Sciatic nerve (tissue), 2 donors: ENCODE measurements at regions not wholly inside any gene's neighbourhood (a gene's known extent, or its start where the extent isn't known, plus 50 kb on each side); places are given as distances from the start of the nearest gene placed in this dataset.
A peak's percentile ranks its signal among the peaks of the same experiment; 100 is the strongest.
"Not testable (repeated sequence)": the region's sequence is repeated elsewhere in the genome, so short reads cannot be mapped to it uniquely, and the experiment has no call there.

Experiments used
- ATAC-seq: fragments of 200-7000 bp; cut with Tn5 transposase; one replicate; pipeline ENCODE4 v1.9.1; 2020; ENCODE audit warnings: mild to moderate bottlenecking, moderate library complexity
- DNase-seq: peaks from one replicate; pipeline ENCODE4 v3.0.0-alpha.2; 2020; ENCODE audit warnings: low spot score
- intact Hi-C: fragments of 100-400 bp; cut with DNase I; formaldehyde crosslinking; loops from one replicate; pipeline ENCODE4 v1.14.2; 2022
- donor health status: DM: no; HTN: no; CAD: no.
- donor health status: DM: no; HTN: no; CAD: no.

DNA sequence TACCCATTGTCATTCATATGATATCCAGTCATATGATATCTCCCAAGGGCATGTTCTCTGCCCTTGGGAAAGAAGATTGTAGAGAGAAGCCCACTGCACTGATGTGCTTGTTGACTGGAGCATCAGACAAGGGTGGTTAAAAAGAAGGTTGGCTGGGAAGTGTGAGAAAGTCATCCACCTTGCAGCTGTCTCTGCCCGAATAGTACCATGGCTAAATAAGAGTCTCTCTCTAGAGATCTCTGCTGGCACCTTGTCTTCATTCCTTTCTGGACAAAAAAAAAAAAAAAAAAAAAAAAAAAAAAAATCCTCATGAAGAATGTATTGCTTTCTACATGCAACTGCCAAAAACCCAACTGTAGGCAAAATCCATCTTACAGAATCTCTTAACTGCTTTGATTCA lies 349.7 kb upstream of the ESRRG start:
- intact Hi-C loops, result loop anchor here (10.0 kb wide), 1 partner anchor 122 kb away; no protein-coding TSS in a partner anchor
- DNase-seq (no peak), ATAC-seq (no peak)

DNA sequence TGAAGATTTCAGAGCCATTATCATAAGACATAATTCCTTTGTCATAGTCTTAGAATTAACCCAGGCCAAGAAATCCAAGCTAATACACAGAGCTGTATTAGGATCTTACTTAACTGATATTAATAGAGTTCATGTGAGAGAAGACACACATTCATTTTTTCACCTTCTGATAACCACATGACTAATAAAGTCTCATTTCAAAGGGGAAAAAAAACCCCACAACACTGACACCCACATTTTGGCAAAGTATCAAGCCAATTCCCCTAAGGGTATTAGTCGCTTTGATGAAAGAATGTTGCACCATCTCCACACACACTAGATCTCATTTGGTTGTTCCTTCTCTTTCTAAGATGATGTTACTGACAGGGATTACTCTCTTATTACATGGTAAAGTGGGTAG lies 344.4 kb upstream of the ESRRG start:
- intact Hi-C loops, result no loop called here
- DNase-seq (no peak), ATAC-seq (no peak)

DNA sequence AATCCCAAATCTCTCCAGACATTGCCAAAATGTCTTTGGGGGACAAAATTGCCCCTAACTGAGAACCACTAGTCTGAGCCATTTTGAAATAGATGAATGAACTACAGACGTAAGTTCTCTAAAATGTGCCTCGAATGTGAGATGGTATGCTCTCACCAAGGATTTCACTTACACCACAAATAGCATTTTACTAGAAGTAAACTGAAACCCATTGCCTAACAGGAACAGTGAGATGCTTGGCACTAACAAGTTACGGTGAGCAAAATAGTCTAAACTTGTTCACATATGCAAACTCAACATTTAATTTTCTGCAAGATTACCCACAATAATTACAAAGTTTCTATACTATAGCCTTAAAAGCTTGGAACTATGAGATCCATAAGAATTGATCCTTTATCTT lies 343.6 kb upstream of the ESRRG start:
- intact Hi-C loops, result no loop called here
- DNase-seq (no peak), ATAC-seq (no peak)

DNA sequence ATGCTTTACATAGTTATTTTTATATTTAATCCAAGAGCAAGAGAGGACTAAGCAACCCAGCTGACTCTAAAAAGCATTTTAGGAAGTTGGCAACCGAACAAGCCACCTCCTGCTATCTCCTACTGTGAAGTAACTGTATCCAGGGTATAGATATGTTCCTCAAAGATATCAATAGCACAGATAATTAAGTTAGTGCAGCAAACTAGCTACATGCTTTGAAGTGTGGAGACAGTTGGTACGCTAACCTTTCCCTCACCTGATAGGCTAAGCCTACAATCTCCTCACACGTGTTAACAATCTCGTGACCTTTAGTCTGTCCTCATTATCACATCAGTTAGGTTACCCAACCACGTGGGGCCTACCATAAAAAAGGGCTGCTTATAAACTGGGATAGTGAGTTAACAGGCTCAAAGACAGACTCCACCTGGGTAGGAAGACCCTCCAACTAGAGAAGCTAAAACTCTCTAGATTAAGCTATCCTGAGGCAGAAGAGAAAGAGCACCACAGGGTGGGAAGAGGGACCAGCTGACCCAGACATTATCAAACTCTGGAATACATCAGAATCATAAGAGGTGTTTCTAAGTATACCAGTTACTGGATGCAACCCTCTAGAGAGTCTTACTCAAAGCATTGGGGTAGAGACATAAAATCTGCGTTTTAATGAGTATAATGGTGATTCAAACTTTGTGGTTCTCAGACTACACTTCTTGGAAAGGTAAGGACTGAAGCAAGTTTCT lies 340.1 kb upstream of the ESRRG start:
- DNase-seq (no peak), ATAC-seq (no peak)
- intact Hi-C loops, result no loop called here

DNA sequence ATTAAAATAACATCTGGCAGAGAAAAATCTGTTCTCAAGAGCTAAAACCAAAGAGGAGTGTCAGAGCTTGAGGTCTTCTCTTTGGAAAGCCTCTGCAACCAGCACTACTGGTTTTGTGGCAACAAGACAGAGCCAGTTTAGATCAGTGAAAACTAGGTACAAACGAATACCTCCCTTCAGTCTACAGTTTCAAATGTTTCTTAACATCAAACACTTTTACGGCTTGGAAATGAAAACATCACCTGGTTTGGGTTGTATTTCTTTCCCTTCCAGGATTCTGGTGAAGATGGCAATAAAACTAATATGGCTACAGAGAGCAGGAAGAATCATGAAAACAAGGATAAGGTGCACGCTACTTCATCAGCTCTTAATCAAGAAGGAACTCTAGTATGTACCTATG lies 339.4 kb upstream of the ESRRG start:
- ATAC-seq (no peak), DNase-seq (no peak)
- intact Hi-C loops, result no loop called here

DNA sequence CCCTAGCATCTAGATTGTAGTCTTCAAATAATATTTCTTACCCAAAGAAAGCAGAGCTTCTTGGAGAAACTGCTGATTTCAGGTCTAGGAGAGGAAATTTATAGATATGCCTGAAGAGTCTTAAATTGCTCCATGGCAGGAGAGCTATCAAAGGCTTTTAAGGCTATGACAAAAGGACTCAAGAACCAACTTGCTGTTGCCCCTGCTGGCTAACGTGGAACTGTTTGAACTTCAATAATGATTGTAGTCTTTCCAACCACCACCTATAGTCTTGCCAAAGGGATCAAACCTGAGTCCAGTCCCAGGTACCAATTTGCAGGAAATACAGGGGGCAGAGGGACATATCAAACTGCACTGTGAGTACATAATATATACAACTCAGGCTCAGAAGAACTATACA lies 336.2 kb upstream of the ESRRG start:
- DNase-seq (no peak), ATAC-seq (no peak)
- intact Hi-C loops, result no loop called here

DNA sequence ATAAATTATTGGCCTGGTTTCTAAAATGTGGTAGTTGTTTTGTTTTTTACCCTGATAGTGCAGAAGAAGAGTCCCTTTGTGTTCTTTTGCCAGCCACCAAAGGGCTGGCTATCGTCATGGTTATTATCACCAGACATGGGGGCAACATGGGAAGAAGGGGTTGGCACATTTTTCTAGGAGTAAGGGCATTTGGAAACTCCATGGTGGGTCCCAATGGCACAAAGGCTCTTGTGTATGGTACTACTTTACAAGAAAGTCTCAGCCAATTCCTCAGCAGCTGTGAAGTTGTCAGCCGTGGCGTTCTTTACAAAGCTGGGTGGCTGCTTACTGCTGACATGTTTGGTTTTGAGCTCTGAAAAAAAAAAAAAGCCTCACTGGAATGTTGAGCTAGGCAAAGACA lies 330.4 kb upstream of the ESRRG start:
- ATAC-seq (peak; percentile 49), DNase-seq (no peak)
- intact Hi-C loops, result no loop called here

DNA sequence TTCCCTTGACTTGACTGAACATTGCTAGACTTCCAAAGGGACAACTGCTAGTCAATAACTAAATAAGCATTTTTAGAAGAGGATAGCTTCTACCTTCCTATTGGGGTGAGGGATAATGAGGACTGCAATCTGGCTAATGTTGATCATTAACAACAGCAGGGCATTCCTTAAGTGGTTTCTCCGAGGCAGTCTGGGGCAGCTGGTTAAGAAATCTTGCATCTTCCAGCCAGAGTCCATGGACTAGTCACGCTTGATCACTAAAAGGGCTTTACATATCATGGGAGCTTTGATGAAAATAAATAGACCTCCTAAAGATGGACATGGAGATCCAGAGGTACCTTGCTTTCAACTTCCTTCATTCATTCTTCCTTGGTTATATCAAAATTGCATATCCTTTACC lies 329.4 kb upstream of the ESRRG start:
- intact Hi-C loops, result no loop called here
- no peak for DNase-seq

DNA sequence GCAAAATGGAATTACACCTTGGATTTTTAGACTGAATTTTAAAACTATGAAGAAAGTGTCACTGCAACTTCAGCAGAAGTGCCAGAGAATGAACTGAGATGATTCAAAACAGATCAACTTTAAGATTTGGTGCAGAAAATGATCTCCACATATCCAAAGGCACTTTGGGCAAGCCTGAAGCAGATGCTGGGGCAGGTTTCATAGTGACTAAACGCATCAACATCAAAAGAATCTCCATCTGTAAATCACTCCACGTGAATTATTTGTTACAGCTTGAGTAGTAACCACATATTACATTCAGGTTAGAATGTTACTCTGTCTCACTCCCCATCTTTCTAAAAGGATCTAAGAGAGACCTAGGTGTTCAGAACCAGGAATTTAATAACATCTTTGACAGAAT lies 329.0 kb upstream of the ESRRG start:
- intact Hi-C loops, result no loop called here
- DNase-seq, result no peak

More for the DNA sequence above, 329.4 kb upstream of the ESRRG start:
- ATAC-seq, result no peak

DNA sequence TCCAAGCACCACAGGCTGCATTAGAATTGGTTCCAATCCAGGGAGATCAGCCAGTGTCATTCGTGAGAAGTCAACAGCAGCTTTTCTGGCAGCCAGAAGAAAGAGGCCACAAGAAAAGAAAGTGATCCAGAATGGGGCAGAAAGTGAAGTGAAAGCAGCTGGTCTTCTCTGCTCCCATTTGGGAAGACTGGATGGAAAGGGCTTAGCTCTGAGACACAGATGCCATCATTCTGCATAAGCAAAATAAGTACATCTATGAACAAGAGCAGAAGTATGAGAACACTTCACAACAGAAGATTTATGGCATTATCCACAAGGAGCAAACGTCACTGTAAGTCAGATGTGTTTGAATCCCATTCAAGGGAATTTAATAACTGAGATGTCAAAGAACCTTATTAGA lies 326.5 kb upstream of the ESRRG start:
- intact Hi-C loops, result no loop called here
- DNase-seq (no peak), ATAC-seq (no peak)

More for the DNA sequence above, 329.0 kb upstream of the ESRRG start:
- ATAC-seq, result no peak

DNA sequence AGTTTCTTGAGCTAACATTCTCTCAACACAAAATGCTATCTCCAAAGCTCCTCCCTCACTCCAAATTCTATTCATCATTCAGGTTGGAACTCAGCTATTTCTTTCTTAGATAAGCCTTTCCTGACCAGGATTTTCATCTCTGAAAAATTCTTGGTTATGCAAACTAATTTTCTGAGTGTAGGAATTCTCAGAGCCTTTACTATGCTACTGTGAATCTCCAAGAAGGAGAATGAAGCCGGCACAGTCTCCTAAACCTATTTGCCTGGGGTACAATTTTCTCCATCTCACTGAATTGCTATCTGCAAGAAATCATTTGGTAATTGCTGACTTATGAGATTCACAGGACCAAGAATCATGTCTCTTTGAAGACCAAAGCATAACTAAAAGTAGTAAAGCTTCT lies 325.9 kb upstream of the ESRRG start:
- DNase-seq (no peak), ATAC-seq (no peak)
- intact Hi-C loops, result no loop called here

DNA sequence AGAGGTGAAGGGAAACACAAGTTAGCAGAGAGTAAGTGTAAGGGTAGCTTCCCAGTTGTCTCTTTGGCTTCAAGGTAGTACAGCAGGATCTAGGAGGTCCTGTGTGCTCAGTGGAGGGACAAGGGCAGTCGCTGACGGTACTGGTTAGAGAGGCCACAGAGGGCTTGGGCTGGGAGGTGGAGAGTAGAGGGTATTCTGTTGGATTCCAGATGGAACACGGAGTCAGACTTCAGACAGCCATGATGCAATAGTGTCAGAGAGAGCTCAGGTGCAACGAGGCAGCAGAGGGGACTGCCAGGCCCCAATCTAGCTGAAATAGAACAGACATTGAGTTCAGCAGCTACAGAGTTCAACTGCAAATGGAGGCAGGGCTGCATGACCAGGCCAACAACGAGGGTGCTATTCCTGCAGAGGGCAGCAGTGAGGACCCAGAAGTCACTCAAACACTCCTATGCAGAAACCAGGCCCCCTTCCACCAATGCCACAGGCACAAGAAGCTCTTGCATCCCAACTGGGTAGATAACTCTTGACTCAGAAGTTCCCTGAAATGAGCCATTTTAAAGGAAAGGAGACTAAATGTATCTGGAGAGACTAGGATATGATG lies 325.0 kb upstream of the ESRRG start:
- ATAC-seq (peak; percentile 32), DNase-seq (no peak)
- intact Hi-C loops, result no loop called here

DNA sequence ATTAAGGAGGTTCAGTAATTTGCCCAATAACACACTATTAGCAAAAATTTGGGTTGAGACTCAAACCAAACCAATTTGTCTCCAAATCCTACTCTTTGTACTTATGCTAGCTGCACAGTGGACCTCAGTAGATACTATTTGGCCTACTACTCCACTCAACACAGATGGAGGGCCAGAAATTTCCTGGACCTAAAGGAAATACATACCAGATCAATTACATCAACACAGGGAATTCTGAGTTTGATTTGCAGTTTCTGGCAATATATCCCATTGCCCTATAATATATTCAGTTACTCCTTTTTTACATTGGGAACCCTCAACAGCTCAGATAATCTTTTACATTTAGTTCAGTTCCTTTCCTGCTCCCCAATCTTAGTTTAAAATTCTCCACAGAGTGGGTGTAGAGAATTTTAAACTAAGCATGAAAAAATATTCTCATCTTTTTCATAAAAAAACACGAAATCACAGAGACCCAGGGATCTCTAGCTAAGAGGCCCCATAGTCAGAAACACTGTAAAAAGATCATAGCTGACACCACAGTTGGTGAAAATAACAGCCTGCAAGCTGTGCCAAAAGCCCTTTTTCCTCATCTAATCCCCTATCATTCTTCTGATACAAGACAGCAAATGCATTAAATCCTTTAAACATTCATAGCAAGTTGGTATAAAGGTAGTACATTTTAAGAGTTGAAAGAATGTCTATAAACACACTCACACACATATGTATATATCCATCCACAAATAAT lies 317.7 kb upstream of the ESRRG start:
- ATAC-seq, result no peak
- intact Hi-C loops, result no loop called here
- DNase-seq, result no peak

DNA sequence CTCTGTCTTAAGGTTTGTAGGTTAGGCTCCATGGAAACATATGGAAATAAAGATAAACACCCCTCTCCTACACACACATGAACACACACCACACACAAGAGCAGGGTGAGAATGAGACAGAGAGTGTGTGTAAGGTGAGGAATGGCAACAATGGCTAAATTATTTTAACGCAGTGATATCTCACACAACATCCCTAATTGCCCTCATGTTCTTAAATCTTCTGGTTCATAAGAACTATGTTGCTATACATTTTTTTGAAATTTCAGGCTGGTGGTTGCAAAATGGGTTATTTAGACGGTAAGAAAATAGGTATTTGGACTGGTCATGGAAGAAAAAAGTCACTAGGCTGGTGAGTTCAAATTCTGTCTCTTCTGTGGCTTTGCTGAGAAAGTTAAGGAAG lies 316.7 kb upstream of the ESRRG start:
- intact Hi-C loops, result no loop called here

DNA sequence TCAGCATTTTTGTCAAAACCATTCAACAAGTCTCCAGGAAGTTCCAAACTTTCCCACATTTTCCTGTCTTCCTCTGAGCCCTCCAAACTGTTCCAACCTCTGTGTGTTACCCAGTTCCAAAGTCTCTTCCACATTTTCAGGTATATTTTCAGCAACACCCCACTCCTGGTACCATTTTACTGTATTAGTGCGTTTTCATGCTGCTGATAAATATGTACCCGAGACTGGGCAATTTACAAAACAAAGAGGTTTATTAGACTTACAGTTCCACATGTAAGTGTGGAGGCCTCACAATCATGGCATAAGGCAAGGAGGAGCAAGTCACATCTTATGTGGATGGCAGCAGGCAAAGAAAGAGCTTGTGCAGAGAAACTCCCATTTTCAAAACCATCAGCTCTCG lies 315.9 kb upstream of the ESRRG start:
- DNase-seq, intact Hi-C loops, ATAC-seq: not testable (repeated sequence)

More for the DNA sequence above, 316.7 kb upstream of the ESRRG start:
- ATAC-seq (no peak), DNase-seq (no peak)

DNA sequence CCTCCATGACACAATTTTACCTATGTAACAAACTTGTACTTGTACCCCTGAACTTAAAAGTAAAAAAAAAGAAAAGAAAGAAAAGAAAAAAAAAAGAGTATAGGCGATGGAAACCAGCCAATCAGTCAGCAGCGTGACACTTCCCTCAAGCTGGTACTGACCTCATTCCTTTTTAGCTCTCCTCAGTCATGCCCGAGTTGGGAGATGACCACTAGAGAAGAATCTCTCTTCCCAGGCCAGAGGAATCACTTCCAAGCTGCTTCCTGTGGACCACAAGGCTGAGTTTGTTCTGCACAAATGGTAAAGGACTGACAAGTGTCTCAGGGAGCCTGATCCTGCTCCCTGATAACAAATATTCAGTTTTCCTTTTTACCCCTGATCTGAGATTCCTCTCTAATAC lies 313.5 kb upstream of the ESRRG start:
- intact Hi-C loops, result no loop called here
- DNase-seq (no peak), ATAC-seq (no peak)

DNA sequence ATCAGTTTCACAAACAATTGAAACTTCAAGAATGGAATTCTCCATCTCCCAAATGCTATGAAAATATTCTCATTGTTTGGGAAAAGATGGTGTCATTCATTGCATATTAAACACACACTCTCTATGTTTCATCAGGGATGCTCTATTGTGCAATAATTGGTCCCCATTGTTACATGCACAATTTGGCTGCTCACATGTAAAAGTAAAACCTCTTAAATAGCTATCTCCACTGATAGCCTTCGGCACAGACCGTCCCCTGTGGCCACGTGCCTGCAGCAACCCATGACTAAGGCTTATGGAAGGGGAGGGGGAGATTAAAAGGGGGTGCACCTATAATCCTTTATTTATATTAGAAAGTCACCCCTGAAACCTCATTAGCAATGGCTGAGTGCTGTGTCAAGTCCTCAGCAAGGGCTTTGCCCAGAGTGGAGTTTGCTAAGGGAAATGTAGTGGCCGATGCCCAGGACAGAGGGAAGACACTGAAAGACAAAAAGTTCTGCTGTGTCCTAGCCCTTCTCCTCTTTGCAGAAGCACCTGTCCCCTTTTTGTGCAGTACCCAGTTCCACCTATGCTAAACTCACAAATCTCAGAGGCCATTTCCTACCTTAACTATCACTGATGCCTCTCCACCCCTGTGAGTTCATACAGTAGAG lies 309.6 kb upstream of the ESRRG start:
- DNase-seq (no peak), ATAC-seq (no peak)
- intact Hi-C loops, result no loop called here

DNA sequence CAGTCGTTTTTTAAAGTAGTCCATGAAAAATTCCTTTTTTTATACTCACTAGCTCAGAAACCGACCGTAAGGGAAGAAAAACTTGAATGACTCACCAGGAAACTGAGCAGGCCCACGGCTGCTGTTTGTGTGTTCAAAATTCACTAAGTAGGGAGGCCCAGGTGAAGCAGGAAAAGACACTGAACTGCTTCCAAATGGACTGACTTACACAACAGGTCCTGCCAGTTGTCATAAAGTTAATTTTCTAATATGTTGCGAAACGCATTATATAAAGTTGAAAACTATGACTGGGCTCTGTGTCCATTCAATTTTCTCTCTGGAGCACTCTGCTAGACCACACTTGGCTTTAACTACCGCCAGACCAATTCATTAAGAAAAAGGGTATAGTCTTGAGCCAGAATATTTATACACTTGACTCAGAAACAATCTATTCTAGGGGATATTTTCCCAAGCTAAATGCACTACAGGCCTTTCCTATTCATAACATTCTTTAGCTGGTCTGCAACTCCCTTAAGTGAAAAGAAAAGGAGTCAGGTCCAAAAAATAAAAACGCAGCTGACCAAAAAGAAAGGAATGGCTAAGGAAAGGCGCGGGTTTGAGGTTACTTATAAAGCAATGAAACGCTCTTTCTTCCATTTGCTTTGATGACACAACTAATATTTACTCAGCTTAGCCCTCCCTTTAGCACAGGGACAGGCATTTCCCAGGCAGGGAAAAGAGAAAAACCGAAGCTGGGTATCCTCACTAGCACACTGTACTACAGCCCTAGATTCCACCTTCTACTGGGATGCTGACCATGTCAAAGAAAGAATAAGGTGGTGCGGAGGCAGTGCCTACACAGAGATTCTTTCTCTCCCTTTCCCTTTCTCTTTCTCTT lies 306.3 kb upstream of the ESRRG start:
- intact Hi-C loops, result no loop called here
- peak; percentile 90 for ATAC-seq

More for the DNA sequence above, 306.3 kb upstream of the ESRRG start:
- no peak for DNase-seq
